DMS 273 (cell line): ENCODE measurements at regions not wholly inside any gene's neighbourhood (a gene's known extent, or its start where the extent isn't known, plus 50 kb on each side); places are given as distances from the start of the nearest gene placed in this dataset.
"Not testable (repeated sequence)": the region's sequence is repeated elsewhere in the genome, so short reads cannot be mapped to it uniquely, and the experiment has no call there.

Experiments used
- DNase-seq: peaks from one replicate; lab custom pipeline; 2025; ENCODE audit not compliant: unreplicated experiment; lab: John Stamatoyannopoulos, UW

- not testable (repeated sequence) for DNase-seq
These were observed 155.5 kb upstream of the FOXQ1 start for GRCh38 chr6:1156411-1156810.

DNA sequence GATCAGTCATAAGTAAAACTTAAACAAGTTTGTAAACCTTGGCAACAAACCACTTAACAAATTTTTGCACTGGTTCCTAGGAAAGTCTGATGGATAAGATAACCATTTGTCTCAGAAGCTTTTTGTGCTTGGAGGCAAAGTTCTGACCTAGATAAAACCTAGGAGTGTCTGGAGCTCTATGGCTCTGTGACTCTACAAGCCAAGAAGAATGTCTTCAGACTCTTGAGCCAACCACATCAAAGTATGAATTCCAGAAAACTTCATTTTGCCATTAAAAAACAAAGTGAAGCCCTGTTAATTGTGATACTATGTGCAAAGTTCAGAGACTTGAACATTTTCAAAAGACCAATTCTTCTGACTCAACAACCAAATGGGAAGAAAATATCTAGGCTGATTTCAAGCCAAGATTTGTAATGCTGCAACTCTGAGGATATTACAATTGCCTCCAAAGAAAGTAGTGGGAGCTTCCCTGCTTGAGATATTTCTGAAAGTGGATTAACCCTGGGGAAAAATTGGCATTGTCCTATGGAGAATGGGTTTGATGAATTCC lies 158.1 kb upstream of the FOXQ1 start:
- no peak for DNase-seq

DNA sequence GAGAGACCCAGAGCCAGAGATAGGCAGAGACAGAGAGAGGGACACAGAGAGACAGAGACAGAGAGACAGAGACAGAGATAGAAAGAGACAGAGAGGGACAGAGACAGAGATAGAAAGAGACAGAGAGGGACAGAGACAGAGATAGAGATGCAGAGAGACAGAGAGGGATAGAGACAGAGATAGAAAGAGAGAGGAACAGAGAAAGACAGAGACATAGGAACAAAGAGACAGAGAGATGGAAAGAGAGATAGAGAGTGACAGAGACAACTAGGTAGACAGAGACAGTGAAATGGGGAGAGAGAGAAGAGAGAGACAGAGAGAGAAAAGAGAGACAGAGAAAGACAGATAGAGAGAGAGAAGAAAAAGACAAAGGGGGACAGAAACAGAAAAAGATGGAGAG lies 165.4 kb upstream of the FOXQ1 start:
- no peak for DNase-seq

DNA sequence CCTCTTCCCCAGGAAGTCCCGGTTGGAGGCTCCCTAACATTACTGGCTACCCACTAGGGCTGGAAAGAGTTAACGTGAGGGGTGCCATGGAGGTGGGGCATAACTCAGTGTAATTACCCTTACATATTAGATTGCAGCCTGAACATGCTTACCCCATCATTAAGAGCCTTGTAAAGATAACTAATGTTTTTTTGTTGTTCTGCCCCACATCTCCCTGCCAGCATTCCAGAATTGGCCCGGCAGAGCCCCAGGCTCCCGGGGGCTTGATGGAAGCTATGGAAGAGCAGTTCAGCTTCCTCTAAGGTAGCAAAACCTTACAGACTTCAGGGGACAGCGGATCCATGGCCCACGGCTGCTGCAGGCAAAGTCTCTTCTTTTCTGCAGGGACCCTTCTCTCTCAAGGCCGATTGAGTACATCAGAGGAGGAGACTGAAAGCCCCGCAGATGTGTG lies 166.1 kb upstream of the FOXQ1 start:
- DNase-seq = no peak

DNA sequence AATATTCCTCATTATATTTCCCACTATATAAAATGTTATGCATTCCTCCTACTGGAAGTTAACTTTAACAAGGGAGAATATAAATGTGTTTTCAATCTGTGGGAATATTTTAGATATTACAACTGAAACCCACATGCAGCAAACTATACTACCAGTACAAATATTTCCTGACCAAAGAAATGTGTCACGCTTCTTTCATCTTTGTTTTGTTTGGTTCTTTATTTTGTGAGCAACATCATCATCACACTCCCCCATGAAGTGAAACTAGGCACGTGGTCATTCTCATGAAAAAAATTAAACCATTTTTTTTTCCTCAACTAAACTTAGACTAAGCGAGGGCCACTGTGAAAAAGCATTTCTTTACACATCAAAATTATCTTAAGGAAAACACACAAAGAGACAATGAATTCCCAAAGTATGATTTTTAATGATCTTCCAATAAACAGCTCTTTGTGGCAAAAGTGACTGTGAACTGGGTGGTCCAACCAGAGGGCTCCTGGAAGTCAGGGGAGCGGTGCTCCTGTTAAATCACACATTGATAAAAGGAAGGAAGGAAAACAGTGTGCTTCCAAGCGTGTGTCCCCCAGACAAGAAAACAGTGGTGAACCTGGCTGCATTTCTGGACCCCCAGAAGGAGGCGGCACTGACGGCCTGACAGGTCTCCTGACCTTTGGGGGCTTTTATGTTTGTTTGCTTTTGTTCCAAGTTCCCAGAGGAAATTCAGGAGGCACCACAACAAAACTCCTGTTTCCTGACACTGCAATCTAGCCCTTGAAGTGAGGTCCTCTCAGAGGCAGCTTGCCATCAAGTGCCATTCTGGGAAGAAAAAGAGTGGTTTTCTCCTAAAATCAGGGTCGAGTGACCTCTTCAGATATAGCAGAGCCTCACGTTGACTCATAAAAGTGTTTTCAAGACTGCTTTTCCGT lies 166.8 kb upstream of the FOXQ1 start:
- no peak for DNase-seq

GRCh38 chr6:1143655-1144054 lies 168.2 kb upstream of the FOXQ1 start:
- no peak for DNase-seq

DNA sequence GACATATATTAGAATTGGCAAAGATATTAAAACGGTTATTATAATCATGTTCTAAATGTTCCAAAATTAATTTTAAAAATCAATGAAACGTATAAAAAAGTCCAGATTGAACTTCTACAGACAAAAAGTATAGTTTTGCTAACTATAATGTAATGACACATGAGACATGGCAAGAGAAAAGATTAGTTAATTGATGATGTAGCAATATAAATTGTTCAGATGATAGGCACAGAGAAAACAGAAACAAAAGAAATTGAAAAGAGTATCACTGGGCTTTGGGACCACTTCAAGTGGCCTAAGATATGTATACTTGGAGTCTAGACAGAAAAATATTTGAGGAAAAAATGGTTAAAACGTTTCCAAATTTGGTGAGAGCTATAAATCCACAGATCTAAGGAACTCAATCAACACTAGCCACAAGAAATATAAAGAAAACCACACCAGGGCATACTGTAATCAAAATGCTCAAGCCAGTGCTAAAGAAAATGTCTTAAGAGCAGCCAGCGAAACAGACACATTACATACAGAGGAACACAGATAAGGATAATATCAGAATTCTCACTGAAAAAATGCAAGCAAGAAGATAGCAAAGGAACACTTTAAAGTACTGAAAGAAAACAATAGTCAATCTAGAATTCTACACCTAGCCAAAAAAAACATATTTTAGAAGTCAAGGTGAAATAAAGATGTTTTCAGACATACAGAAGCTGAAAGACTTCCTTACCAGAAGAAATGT lies 172.6 kb upstream of the FOXQ1 start:
- DNase-seq = no peak

DNA sequence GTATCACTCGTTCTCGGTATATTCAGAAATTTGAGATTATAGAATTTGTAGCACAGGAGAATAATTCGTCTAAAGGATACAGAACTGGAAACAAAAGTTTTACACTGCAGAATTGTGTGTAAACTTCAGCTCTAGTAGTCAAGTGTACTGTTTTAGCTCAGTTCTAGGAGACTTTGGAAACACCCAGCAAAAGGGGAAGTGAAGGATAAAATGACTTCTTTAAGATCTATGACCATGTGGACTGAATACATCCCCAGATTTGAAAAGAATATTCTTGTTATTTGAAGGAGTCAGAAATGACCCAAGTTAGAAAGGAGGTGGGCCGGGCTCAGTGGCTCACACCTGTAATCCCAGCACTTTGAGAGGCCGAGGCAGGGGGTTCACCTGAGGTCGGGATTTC lies 174.0 kb upstream of the FOXQ1 start:
- DNase-seq = no peak

GRCh38 chr6:1136827-1137226 lies 175.1 kb upstream of the FOXQ1 start:
- no peak for DNase-seq

DNA sequence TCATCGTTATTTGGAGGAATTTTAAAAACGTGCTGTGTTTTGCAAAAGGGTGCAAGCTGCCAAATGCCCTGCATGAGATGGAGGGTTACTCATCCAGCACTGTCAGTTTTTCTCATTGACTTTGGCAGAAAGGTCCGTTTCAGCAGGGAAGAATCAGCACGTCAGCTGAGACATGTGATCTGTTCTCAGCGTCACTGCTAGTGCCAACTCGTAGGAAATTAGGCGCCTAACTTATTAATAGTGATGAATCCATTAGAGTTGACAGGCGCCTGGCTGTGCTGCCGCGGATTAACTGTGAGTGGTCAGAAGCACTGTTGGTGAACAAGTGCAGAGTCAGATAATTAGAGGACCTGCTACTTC lies 175.5 kb upstream of the FOXQ1 start:
- DNase-seq = peak; percentile 66

DNA sequence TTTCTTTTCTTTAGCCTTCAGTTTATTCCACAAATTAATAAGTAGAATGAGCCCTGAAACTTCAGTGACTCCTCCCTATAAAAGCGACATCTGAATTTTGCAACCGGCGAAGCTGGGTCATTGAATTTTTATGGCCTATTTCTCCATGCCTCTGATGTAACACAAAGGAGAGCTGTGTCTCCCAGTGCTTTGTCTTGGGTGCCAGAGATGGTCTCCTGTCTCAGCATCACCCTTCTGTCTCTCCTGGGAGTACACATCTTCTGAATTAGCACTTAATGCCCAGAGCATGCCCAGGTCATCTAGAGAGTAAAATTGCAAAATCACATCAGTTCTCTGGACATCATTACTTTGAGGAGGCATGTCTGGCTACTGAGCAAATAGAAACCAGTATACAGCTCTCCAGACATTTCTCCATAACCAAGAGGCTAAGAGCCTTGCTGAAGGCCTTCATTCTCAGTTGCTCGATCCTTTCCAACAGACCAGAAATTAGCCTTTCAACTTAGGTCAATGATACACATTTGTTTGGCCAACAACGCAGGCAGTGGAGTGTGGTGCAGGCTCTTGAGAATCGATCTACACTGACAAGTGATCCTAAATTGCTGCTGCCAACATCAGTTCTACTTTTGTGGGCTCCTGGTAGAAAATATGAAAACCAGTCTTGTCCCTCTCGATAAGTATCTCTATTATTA lies 176.0 kb upstream of the FOXQ1 start:
- DNase-seq = no peak

DNA sequence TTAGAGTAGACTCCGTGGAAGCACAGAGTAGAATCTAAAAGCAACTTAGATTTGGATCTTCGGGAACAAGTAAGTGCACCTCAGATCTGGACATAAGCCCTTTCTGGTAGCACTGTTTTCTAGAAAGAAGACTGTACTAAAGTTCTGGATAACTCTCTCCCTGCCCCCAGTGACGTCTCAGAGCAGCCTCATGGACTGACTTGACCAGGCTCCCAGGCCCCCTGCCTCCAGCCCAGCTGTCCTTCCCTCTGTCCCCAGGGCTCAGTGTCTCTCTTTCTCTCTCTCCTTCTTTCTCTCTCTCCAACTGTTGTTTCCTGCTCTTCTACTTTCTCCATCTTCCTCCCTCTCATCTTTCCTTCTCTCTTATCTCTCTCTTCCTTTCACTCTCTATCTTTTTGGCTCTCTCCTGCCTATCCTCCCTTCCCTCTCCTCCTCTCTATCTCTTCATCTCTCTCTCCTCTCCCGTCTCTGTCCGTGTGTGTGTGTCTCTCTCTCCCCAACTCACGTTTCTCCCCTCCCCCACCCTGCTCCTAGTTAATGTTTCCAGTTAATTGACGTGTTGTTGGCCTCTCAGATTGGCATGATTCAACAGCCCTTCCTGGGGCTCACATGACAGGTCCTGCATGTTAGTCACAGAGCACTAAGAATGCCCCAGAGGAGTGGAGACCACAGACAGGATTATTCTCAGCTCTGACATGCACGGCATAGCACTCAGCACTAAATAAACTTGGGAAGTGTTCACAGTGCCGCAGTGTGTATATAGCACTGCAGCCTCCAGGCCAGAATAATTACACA lies 180.4 kb upstream of the FOXQ1 start:
- DNase-seq = peak; percentile 16

- DNase-seq = no peak
These were observed 181.2 kb upstream of the FOXQ1 start for GRCh38 chr6:1130709-1131108.

GRCh38 chr6:1129131-1129530 lies 182.8 kb upstream of the FOXQ1 start:
- DNase-seq = no peak

DNA sequence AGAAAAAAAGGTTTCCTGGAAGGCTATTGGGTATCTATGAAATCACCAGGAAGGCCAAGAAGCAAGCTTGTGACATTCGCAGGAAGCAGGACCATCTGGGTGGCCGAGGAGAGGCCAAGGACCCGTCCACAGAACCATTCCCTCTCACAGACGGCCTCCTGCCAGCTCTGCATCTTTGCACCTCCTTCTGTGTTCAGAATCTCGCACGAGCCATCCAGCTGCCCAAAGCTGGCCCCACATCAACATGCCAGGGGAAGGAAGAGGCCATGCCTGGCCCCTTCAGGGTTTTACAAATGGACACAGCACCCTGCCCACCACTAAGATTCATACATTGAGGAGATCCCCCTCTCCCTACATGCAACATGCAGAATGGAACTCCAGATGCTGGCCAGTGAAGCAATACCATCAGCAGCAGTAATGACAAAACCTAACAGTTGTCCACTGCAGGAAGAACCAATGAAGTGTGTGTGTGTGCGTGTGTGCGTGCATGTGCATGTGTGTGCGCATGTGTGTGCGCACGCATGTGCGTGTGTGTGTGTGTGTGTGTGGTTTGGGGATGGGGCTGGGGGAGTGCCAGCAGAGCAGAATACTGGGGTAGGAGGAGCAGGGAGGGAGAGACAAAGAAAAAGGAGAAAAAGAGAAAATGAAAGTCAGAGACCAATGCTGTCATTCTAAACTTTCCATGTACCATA lies 184.2 kb upstream of the FOXQ1 start:
- no peak for DNase-seq

DNA sequence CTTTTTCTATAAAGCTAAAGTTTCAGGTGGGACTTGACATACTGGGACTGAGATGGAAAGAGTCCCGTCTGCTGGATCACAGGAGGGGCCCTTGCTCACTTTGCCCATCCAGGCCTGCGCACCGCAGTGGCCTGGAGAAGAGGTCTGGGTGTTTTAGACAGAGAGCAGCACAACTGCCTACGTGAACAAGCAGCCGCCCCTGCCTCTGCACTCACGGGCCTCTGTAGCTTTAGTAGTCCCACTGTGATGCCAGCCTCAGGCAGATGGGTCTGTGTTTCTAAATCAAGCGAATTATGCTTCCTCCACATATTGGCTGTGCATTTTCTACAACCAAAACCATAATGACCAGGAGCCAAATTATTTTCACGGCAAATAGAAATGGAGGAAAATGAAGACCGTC lies 184.8 kb upstream of the FOXQ1 start:
- no peak for DNase-seq

DNA sequence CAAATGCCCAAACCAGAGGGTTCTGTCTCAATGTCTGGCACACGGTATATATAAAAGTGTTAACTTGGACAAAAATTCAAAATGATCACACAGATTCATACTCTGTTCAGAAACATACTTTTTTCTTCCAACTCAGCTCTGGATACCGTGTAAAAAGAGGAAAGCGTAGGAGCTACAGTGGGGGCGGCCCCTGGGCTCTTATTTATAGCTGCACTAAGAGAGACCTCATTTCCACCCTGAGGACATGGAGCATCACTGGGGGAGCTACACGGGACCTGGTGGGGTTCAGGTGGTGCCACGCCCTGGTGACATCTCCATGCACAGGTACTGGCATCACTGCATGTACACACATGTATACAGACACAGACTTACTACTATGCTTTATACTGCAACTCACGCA lies 185.9 kb upstream of the FOXQ1 start:
- DNase-seq = no peak

- no peak for DNase-seq
These were observed 186.6 kb upstream of the FOXQ1 start for GRCh38 chr6:1125297-1125696.

- no peak for DNase-seq
These were observed 187.0 kb upstream of the FOXQ1 start for GRCh38 chr6:1124885-1125284.
